PFSK-1 (cell line): ENCODE measurements at regions not wholly inside any gene's neighbourhood (a gene's known extent, or its start where the extent isn't known, plus 50 kb on each side); places are given as distances from the start of the nearest gene placed in this dataset.

Experiments used
- FOXP2 ChIP-seq: optimal IDR thresholded peaks from 2 replicates; pipeline ENCODE3; 2011; ENCODE audit warnings: borderline replicate concordance, control low read depth, inconsistent platforms; ENCODE audit not compliant: insufficient read depth; ENCODE audit errors: extremely low read length, extremely low read depth
- POLR2AphosphoS5 ChIP-seq: IDR thresholded peaks from 2 replicates; pipeline ENCODE4 v1.6.1; 2012; ENCODE audit warnings: low read depth, mild to moderate bottlenecking, control low read depth, low read length, moderate library complexity
- SIN3A ChIP-seq: IDR thresholded peaks from 2 replicates; pipeline ENCODE4 v1.6.1; 2012; ENCODE audit warnings: mild to moderate bottlenecking, low read length, moderate library complexity, borderline replicate concordance; ENCODE audit not compliant: insufficient read depth
- TAF1 ChIP-seq: IDR thresholded peaks from 2 replicates; pipeline ENCODE4 v1.6.1; 2012; ENCODE audit warnings: low read length, control low read depth, borderline replicate concordance; ENCODE audit not compliant: insufficient read depth
- TF ChIP-seq, protein P1 (sequence below), 2 experiments: IDR thresholded peaks; 2 replicates each; pipeline versions ENCODE4 v1.6.1 to v1.8.0; 2011 to 2012; ENCODE audit warnings: low read depth in 2 of 2, low read length in 2 of 2, control low read depth in 1 of 2, inconsistent platforms in 1 of 2, mild to moderate bottlenecking in 1 of 2, moderate library complexity in 1 of 2; ENCODE audit not compliant: insufficient read depth in 1 of 2

DNA sequence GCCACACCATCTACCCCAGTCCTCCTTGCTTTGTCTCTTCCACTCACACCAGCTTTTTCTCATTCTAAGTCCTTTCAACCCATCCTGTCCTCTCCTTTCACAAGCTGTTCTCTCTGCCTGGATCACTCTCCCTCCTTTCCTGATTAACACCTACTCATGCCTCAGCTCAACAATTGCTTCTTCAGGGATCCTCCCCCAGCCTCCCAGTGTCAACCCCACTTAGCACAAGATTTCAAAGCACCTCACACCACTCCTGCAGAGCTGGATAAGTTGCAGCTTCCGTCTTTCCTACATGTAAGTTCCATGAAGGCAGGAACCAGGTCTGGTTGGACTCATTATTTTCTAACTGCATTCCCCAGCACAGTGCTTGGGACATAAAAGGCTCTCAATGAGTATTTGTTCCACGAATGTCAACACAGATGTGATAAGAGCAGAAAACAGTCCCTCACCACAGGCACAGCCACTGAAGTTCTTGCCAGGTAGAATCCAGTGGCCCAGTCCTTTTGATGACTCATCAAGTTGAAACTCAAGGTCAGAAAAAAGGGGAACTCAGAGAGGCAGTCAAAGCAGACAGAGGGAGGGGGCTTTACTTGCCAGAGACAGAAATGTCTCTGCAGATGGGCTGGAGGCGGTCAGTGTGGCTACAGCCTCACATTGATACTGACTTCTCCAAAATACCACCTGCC lies 193.4 kb upstream of the PRDM1 start:
- TF ChIP-seq, protein P1, sequence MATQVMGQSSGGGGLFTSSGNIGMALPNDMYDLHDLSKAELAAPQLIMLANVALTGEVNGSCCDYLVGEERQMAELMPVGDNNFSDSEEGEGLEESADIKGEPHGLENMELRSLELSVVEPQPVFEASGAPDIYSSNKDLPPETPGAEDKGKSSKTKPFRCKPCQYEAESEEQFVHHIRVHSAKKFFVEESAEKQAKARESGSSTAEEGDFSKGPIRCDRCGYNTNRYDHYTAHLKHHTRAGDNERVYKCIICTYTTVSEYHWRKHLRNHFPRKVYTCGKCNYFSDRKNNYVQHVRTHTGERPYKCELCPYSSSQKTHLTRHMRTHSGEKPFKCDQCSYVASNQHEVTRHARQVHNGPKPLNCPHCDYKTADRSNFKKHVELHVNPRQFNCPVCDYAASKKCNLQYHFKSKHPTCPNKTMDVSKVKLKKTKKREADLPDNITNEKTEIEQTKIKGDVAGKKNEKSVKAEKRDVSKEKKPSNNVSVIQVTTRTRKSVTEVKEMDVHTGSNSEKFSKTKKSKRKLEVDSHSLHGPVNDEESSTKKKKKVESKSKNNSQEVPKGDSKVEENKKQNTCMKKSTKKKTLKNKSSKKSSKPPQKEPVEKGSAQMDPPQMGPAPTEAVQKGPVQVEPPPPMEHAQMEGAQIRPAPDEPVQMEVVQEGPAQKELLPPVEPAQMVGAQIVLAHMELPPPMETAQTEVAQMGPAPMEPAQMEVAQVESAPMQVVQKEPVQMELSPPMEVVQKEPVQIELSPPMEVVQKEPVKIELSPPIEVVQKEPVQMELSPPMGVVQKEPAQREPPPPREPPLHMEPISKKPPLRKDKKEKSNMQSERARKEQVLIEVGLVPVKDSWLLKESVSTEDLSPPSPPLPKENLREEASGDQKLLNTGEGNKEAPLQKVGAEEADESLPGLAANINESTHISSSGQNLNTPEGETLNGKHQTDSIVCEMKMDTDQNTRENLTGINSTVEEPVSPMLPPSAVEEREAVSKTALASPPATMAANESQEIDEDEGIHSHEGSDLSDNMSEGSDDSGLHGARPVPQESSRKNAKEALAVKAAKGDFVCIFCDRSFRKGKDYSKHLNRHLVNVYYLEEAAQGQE (IDR thresholded peaks at IDR 0.05; ENCODE audit: insufficient read depth in 1 of 2, low read depth in 2 of 2, low read length in 2 of 2): no peak
- TF ChIP-seq SIN3A (no peak), TAF1 (no peak), POLR2AphosphoS5 (no peak), FOXP2 (no peak)
